ENCODE measurements at regions not wholly inside any gene's neighbourhood (a gene's known extent, or its start where the extent isn't known, plus 50 kb on each side); places are given as distances from the start of the nearest gene placed in this dataset.
"Not testable (repeated sequence)": the region's sequence is repeated elsewhere in the genome, so short reads cannot be mapped to it uniquely, and the experiment has no call there.

GRCh38 chr13:62387647-62388046 lies 972.0 kb upstream of the PCDH20 start:
- peak; percentile 3 for DNase-seq (ENCODE audit: low spot score)

DNA sequence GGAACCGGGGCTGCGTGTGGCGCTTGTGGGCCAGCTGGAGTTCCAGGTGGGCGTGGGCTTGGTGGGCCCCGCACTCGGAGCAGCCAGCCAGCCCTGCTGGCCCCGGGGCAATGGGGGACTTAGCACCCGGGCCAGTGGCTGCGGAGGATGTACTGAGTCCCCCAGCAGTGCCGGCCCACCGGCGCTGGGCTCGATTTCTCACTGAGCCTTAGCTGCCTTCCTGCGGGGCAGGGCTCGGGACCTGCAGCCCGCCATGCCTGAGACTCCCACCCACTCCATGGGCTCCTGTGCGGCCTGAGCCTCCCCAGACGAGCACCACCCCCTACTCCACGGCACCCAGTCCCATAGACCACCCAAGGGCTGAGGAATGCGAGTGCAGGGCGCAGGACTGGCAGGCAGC lies 963.6 kb upstream of the PCDH20 start:
- not testable (repeated sequence) for DNase-seq (ENCODE audit: low spot score)

- DNase-seq (ENCODE audit: low spot score) = no peak
These were observed 962.2 kb upstream of the PCDH20 start for GRCh38 chr13:62377838-62378237.

DNA sequence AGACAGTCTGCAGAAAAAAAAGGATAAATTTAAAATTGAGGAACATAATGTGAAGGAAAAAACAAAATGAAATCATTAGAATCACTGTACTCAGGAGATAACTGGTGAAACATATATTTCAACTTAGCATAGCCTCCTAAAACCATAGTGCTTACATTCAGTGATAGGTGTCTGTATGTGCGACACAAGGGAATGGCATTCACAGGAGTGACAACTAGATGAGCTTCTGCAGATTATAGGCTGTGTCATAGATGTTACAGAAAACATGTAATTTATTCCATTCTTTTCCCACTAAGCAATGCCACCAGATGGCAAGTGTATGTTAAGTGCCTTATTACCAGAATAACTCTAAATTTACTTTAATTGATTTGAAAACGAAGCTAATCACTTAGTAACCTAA lies 960.0 kb upstream of the PCDH20 start:
- DNase-seq (ENCODE audit: low spot score) = no peak

DNA sequence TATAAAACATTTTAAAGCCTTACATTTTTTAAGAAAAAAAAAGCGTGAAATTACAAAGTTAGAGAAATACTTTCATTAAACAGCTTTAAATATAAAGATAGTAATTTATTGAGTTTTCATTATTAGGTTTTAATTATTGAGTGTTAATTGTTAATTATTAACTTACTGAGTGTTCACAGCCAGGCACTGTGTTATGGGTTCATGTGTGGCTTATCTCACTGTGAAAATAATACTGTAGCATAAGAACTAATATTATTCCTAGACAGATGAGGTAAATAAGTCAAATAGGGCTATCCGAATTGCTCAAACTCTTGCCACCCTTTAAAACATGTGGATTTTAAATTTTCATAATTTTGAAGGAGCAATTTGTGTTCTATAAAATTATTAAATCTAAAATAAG lies 956.1 kb upstream of the PCDH20 start:
- DNase-seq (ENCODE audit: low spot score) = no peak

DNA sequence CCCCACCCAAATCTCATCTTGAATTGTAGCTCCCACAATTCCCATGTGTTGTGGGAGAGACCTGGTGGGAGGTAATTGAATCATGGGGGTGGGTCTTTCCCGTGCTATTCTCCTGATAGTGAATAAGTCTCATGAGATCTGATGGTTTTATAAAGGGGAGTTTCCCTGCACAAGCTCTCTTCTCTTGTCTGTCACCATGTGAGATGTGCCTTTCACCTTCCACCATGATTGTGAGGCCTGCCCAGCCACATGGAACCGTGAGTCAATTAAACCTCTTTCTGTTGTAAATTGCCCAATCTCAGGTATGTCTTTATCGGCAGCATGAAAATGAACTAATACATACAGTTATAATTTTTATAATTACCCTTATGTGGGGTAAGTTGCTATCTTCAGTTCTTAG lies 952.3 kb upstream of the PCDH20 start:
- not testable (repeated sequence) for DNase-seq (ENCODE audit: low spot score)

GRCh38 chr13:62360609-62361008 lies 945.0 kb upstream of the PCDH20 start:
- DNase-seq (ENCODE audit: low spot score) = no peak

- no peak for DNase-seq (ENCODE audit: low spot score)
These were observed 942.9 kb upstream of the PCDH20 start for GRCh38 chr13:62358646-62358932.

GRCh38 chr13:62357887-62358645 lies 942.4 kb upstream of the PCDH20 start:
- DNase-seq (ENCODE audit: low spot score) = peak; percentile 50

DNA sequence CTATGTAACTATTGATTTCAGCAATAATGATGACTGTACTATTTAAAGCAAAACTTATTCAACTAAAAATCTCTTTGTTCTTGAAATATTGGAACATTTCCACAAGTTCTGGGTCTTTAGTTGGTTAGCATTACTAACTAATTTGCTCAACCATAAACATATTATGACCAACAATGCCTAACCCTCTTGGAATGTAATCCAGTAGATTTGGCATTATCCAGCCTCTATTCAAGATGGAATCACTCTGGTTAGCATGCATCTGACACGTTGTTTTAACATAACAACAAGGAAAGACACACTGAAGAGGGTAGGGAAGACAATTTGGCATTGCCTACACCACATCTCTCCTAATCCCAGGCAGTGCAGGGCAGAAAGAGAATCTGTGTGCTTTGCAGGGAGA lies 941.3 kb upstream of the PCDH20 start:
- DNase-seq (ENCODE audit: low spot score) = no peak

GRCh38 chr13:62337109-62337880 lies 921.6 kb upstream of the PCDH20 start:
- DNase-seq (ENCODE audit: low spot score) = no peak

- no peak for DNase-seq (ENCODE audit: low spot score)
These were observed 920.9 kb upstream of the PCDH20 start for GRCh38 chr13:62336507-62336906.

DNA sequence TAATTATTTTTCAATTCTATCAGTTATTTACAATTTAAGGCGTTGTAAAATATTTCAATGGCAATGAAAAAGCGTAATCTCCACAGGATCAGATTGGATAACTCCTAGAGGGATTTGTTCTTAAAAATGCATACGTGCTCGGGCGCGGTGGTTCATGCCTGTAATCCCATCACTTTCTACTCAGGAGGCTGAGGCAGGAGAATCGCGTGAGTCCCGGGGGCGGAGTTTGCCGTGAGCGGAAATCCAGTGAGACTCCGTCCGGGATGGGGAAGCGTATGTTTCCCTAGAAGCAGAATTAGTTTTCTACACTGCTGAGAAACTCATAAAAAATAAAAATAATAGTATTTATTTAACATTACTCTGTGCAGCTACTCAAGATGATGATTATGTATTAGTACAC lies 917.8 kb upstream of the PCDH20 start:
- DNase-seq (ENCODE audit: low spot score) = no peak

DNA sequence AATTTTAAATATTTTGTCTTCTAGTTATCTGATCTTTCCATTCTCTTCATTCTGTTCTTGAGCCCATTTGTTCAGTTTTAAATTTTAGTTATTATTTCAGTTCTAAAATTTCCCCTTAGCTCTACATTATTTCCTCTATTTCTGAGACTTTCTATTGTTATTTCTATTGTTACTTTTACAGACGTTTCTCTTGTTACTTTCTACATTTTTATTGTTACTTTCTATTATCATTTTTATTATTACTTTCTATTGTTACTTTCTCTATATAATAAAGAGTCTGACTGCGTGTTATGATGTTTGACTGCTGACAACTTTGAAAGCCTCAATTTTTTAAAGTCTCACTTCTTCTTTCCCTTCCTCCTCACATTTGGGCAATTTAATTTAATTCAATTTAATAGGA lies 915.7 kb upstream of the PCDH20 start:
- no peak for DNase-seq (ENCODE audit: low spot score)

GRCh38 chr13:62327367-62327766 lies 911.7 kb upstream of the PCDH20 start:
- no peak for DNase-seq (ENCODE audit: low spot score)

DNA sequence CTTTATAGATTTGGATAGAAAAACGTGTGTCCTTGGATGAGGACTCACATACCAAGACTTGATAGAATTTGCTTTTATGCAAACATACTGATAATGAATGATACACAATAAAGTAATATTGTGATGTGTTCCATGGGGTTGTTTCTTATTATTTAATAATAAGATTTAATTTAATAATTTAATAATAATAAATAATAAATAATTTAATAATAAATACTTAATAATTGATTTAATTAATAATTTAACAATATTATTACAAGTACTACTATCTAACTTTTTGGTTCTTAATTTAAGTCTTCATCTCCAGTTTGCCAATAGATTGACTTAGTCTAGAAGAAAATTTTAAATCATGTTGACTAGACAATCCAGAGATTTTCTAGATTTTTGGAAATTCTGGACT lies 909.2 kb upstream of the PCDH20 start:
- no peak for DNase-seq (ENCODE audit: low spot score)

DNA sequence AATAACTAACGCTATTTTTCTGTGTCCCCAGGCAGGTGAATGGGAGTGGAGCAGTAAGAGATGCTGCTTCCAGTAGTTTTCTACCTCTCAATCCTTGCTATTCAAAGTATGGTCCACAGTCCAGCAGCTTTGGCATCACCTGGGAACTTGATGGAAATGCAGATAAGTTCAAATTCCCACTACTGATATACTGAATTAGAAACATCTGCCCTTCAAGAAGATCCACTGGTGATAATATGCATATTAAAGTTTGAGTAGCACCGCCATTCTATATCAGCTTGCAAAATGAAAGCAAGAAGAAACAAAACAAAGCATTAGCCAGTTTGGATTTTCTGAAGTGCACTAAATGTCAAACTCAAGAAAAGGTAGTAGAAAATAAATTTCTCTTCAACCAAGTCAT lies 906.2 kb upstream of the PCDH20 start:
- no peak for DNase-seq (ENCODE audit: low spot score)

DNA sequence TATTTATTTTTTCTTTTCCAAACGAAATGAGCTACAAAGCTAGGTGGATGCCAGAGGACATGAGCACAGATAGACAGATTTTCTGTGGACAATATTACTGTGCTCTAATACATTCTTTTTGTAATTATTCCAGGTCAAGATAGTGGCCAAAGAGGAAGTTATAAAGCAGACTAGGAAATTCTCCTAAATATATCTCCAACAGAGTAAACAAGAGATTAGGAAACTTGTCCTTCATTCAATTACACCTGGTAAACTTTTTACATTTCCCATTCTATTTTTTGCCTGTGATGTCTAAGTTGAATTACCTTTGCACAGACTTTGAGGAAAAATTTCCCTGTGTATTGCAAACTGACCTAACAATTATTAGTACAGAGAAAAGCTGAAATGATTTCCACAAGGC lies 905.5 kb upstream of the PCDH20 start:
- DNase-seq (ENCODE audit: low spot score) = no peak

- peak; percentile 38 for DNase-seq (ENCODE audit: low spot score)
These were observed 904.8 kb upstream of the PCDH20 start for GRCh38 chr13:62320129-62321108.

GRCh38 chr13:62309904-62310303 lies 894.3 kb upstream of the PCDH20 start:
- no peak for DNase-seq (ENCODE audit: low spot score)

DNA sequence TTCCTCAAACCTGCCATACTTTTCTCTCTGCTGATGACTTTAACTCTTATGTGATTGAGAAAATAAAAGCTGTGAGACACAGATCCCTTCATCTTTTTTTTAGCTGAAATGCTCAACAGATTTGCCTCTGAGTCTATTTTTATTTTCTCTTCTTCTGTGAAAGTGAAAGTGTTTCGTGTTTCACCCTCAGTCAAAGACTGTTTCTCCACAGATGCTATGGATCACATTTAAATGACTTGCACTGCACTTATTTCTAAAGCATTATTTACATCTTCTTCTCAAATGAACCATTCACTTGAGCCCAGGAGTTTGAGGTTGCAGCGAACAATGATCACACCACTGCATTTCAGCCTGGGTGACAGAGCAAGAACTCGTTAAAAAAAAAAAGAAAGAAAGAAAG lies 890.1 kb upstream of the PCDH20 start:
- DNase-seq (ENCODE audit: low spot score) = no peak

DNA sequence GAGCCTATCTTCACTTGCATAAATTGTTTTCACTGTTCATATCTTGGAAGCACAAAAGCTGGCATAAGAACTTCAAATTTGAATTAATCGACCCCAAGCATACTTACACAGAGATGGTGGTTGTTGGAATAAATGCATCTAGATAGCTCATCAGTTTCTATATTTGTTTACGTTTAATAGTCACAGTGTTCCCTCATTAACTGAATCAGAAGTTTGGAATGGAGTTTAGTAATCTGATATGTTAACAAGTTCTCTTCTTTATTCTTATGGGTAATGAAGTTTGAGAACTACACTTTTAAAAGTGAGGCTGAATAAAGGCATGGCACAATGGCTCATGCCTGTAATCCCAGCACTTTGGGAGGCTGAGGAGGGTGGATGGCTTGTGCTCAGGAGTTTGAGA lies 886.7 kb upstream of the PCDH20 start:
- DNase-seq (ENCODE audit: low spot score) = no peak

- DNase-seq (ENCODE audit: low spot score) = no peak
These were observed 884.3 kb upstream of the PCDH20 start for GRCh38 chr13:62299988-62300387.
